GM21360 (cell line): ENCODE measurements at regions not wholly inside any gene's neighbourhood (a gene's known extent, or its start where the extent isn't known, plus 50 kb on each side); places are given as distances from the start of the nearest gene placed in this dataset.
"Not testable (repeated sequence)": the region's sequence is repeated elsewhere in the genome, so short reads cannot be mapped to it uniquely, and the experiment has no call there.

Experiments used
- ATAC-seq: cut with Tn5 transposase; IDR thresholded peaks from one replicate; pipeline ENCODE4 v1.9.1; 2021; ENCODE audit warnings: mild to moderate bottlenecking, moderate library complexity; ENCODE audit not compliant: unreplicated experiment

- ATAC-seq = no peak
Observed at GRCh38 chr3:148532774-148533173, 164.9 kb upstream of the AGTR1 start.

GRCh38 chr3:148534089-148534988 lies 163.4 kb upstream of the AGTR1 start:
- no peak for ATAC-seq

GRCh38 chr3:148535001-148535400 lies 162.7 kb upstream of the AGTR1 start:
- no peak for ATAC-seq

- ATAC-seq = no peak
Observed at GRCh38 chr3:148540266-148540665, 157.4 kb upstream of the AGTR1 start.

GRCh38 chr3:148540851-148541250 lies 156.9 kb upstream of the AGTR1 start:
- ATAC-seq = no peak

GRCh38 chr3:148546959-148547358 lies 150.7 kb upstream of the AGTR1 start:
- no peak for ATAC-seq

- no peak for ATAC-seq
Observed at GRCh38 chr3:148551767-148552260, 145.9 kb upstream of the AGTR1 start.

- no peak for ATAC-seq
Observed at GRCh38 chr3:148554367-148554766, 143.3 kb upstream of the AGTR1 start.

- ATAC-seq = no peak
Observed at GRCh38 chr3:148556664-148557063, 141.0 kb upstream of the AGTR1 start.

- ATAC-seq = not testable (repeated sequence)
Observed at GRCh38 chr3:148577579-148577978, 120.1 kb upstream of the AGTR1 start.

- ATAC-seq = no peak
Observed at GRCh38 chr3:148582126-148582525, 115.6 kb upstream of the AGTR1 start.

- no peak for ATAC-seq
Observed at GRCh38 chr3:148583793-148584192, 113.9 kb upstream of the AGTR1 start.

- no peak for ATAC-seq
Observed at GRCh38 chr3:148584438-148584837, 113.3 kb upstream of the AGTR1 start.

GRCh38 chr3:148585671-148586379 lies 111.9 kb upstream of the AGTR1 start:
- no peak for ATAC-seq

- no peak for ATAC-seq
Observed at GRCh38 chr3:148588291-148588690, 109.4 kb upstream of the AGTR1 start.

GRCh38 chr3:148591525-148591924 lies 106.2 kb upstream of the AGTR1 start:
- ATAC-seq = no peak

- no peak for ATAC-seq
Observed at GRCh38 chr3:148598619-148599018, 99.1 kb upstream of the AGTR1 start.

- ATAC-seq = no peak
Observed at GRCh38 chr3:148599481-148599880, 98.2 kb upstream of the AGTR1 start.

GRCh38 chr3:148600440-148600839 lies 97.3 kb upstream of the AGTR1 start:
- no peak for ATAC-seq

GRCh38 chr3:148600902-148601765 lies 96.6 kb upstream of the AGTR1 start:
- no peak for ATAC-seq
